H9 (cell line): ENCODE measurements at regions not wholly inside any gene's neighbourhood (a gene's known extent, or its start where the extent isn't known, plus 50 kb on each side); places are given as distances from the start of the nearest gene placed in this dataset.

ENCODE experiments used
- DNase-seq: peaks from one replicate; pipeline ENCODE4 v3.0.0-alpha.2; 2017
- H2AFZ ChIP-seq: one replicate; pipeline ENCODE4 v1.6.1; 2013; ENCODE audit warnings: mild to moderate bottlenecking, low read length, control low read depth, moderate library complexity
- H2AK5ac ChIP-seq: 2 replicates; pipeline ENCODE4 v1.6.1; 2013; ENCODE audit warnings: low read length, control low read depth, mixed read lengths; ENCODE audit not compliant: insufficient read length
- H2BK120ac ChIP-seq: one replicate; pipeline ENCODE4 v1.6.1; 2013; ENCODE audit warnings: low read depth, mild to moderate bottlenecking, low read length, control low read depth, inconsistent platforms; ENCODE audit not compliant: poor library complexity, severe bottlenecking
- H2BK12ac ChIP-seq: 2 replicates; pipeline ENCODE4 v1.6.1; 2013; ENCODE audit warnings: low read length, control low read depth, mixed read lengths, low read depth; ENCODE audit not compliant: insufficient read length
- H2BK15ac ChIP-seq: 2 replicates; pipeline ENCODE4 v1.6.1; 2013; ENCODE audit warnings: low read depth, low read length, control low read depth
- H2BK20ac ChIP-seq: one replicate; pipeline ENCODE4 v1.6.1; 2013; ENCODE audit warnings: low read depth, mild to moderate bottlenecking, low read length, control low read depth, inconsistent platforms; ENCODE audit not compliant: poor library complexity, severe bottlenecking
- H2BK5ac ChIP-seq: 2 replicates; pipeline ENCODE4 v1.6.1; 2013; ENCODE audit warnings: low read length, control low read depth, mixed read lengths; ENCODE audit not compliant: insufficient read length
- H3K14ac ChIP-seq: 2 replicates; pipeline ENCODE4 v1.6.1; 2013; ENCODE audit warnings: low read length, control low read depth; ENCODE audit not compliant: insufficient read depth
- H3K18ac ChIP-seq: 2 replicates; pipeline ENCODE4 v1.6.1; 2013; ENCODE audit warnings: low read depth, mild to moderate bottlenecking, mixed read lengths, low read length, control low read depth; ENCODE audit not compliant: insufficient read length
- H3K23ac ChIP-seq: 2 replicates; pipeline ENCODE4 v1.6.1; 2013; ENCODE audit warnings: low read length, control low read depth, mixed read lengths, low read depth; ENCODE audit not compliant: insufficient read length
- H3K23me2 ChIP-seq: 2 replicates; pipeline ENCODE4 v1.6.1; 2013; ENCODE audit warnings: low read depth, mild to moderate bottlenecking, mixed read lengths, low read length, control low read depth; ENCODE audit not compliant: insufficient read length, poor library complexity, severe bottlenecking
- H3K27ac ChIP-seq: 2 replicates; pipeline ENCODE4 v1.5.1; 2013; ENCODE audit warnings: low read length, control low read depth, mixed read lengths, low read depth; ENCODE audit not compliant: insufficient read length
- H3K27me3 ChIP-seq: 2 replicates; pipeline ENCODE4 v1.6.1; 2013; ENCODE audit warnings: low read length, control low read depth, inconsistent platforms; ENCODE audit not compliant: insufficient read depth
- H3K4ac ChIP-seq: 2 replicates; pipeline ENCODE4 v1.6.1; 2013; ENCODE audit warnings: low read depth, mild to moderate bottlenecking, control low read depth, inconsistent platforms, low read length, moderate library complexity
- H3K4me1 ChIP-seq: 2 replicates; pipeline ENCODE4 v1.6.1; 2013; ENCODE audit warnings: low read length, control low read depth, inconsistent platforms; ENCODE audit not compliant: insufficient read depth
- H3K4me2 ChIP-seq: 2 replicates; pipeline ENCODE4 v1.6.1; 2013; ENCODE audit warnings: low read length, control low read depth, mixed read lengths; ENCODE audit not compliant: insufficient read length, insufficient read depth
- H3K56ac ChIP-seq: 2 replicates; pipeline ENCODE4 v1.6.1; 2013; ENCODE audit warnings: low read depth, mild to moderate bottlenecking, mixed read lengths, low read length, control low read depth; ENCODE audit not compliant: insufficient read length
- H3K79me1 ChIP-seq: 2 replicates; pipeline ENCODE4 v1.6.1; 2013; ENCODE audit warnings: low read depth, mild to moderate bottlenecking, moderate library complexity, low read length, control low read depth, inconsistent platforms; ENCODE audit not compliant: insufficient read depth, poor library complexity, severe bottlenecking
- H3K79me2 ChIP-seq: 2 replicates; pipeline ENCODE4 v1.6.1; 2013; ENCODE audit warnings: low read length, control low read depth, inconsistent platforms; ENCODE audit not compliant: insufficient read depth
- H3K9ac ChIP-seq: 2 replicates; pipeline ENCODE4 v1.6.1; 2013; ENCODE audit warnings: low read length, control low read depth, mixed read lengths; ENCODE audit not compliant: insufficient read length; ENCODE audit errors: extremely low read depth
- H3K9me3 ChIP-seq: one replicate; pipeline ENCODE4 v1.6.1; 2013; ENCODE audit warnings: low read depth, low read length, inconsistent platforms; ENCODE audit not compliant: control insufficient read depth
- H3T11ph ChIP-seq: one replicate; pipeline ENCODE4 v1.6.1; 2013; ENCODE audit warnings: mild to moderate bottlenecking, low read length, control low read depth, inconsistent platforms
- H4K20me1 ChIP-seq: one replicate; pipeline ENCODE4 v1.6.1; 2013; ENCODE audit not compliant: control insufficient read depth, insufficient read length, insufficient read depth
- H4K5ac ChIP-seq: 2 replicates; pipeline ENCODE4 v1.6.1; 2013; ENCODE audit warnings: low read depth, mild to moderate bottlenecking, mixed read lengths, low read length, control low read depth; ENCODE audit not compliant: insufficient read length
- H4K8ac ChIP-seq: replicated peaks from 2 replicates; pipeline ENCODE4 v1.6.1; 2013; ENCODE audit warnings: low read length, control low read depth, mixed read lengths, low read depth; ENCODE audit not compliant: insufficient read length
- H4K91ac ChIP-seq: 2 replicates; pipeline ENCODE4 v1.6.1; 2013; ENCODE audit warnings: low read depth, mild to moderate bottlenecking, moderate library complexity, mixed read lengths, low read length, control low read depth; ENCODE audit not compliant: insufficient read length
- H3K27ac Mint-ChIP-seq, 3 experiments: 2 replicates in 2 of 3; 3 replicates in 1 of 3; pipeline ENCODE4 v1.8.0; 2020 to 2021; ENCODE audit warnings: mixed read lengths in 3 of 3, mild to moderate bottlenecking in 1 of 3, moderate library complexity in 1 of 3
- H3K27me3 Mint-ChIP-seq: 2 replicates; pipeline ENCODE4 v1.8.0; 2021; ENCODE audit warnings: low read depth, mild to moderate bottlenecking, moderate library complexity, mixed read lengths
- H3K36me3 Mint-ChIP-seq, 3 experiments: 2 replicates in 2 of 3; 3 replicates in 1 of 3; pipeline ENCODE4 v1.8.0; 2020 to 2021; ENCODE audit warnings: low read depth in 3 of 3, mixed read lengths in 3 of 3; ENCODE audit not compliant: insufficient read depth in 1 of 3
- H3K4me1 Mint-ChIP-seq, 2 experiments: 2 replicates each; pipeline ENCODE4 v1.8.0; 2020; ENCODE audit warnings: mixed read lengths in 2 of 2
- H3K4me3 Mint-ChIP-seq, 2 experiments: 2 replicates in 1 of 2; 3 replicates in 1 of 2; pipeline ENCODE4 v1.8.0; 2020 to 2021; ENCODE audit warnings: mild to moderate bottlenecking in 2 of 2, mixed read lengths in 2 of 2, moderate library complexity in 1 of 2
- H3K9me3 Mint-ChIP-seq, 2 experiments: 2 replicates in 1 of 2; 3 replicates in 1 of 2; pipeline ENCODE4 v1.8.0; 2020; ENCODE audit warnings: mild to moderate bottlenecking in 2 of 2, mixed read lengths in 2 of 2, moderate library complexity in 1 of 2
- CTCF ChIP-seq: fragments of 200-600 bp; sonication (generic); conservative IDR thresholded peaks from 3 replicates; pipeline ENCODE4 v1.8.0; 2021; ENCODE audit warnings: antibody characterized with exemption, mild to moderate bottlenecking
- WGBS: extraction: QIAGEN DNeasy Blood & Tissue Kit; methylation state at CpG from one replicate; pipeline ENCODE4 v1.1.7; 2013; ENCODE audit warnings: missing lambda C conversion rate, low lambda C conversion rate, mixed read lengths; ENCODE audit not compliant: insufficient read length; ENCODE audit errors: extremely low coverage; 5-methylcytosine and 5-hydroxymethylcytosine counted together

GRCh38 chr2:82301506-82301905 is 1997.0 kb upstream of the LRRTM1 start:
- no CpG with 5 or more reads among the region's 5 CpGs for WGBS
- Mint-ChIP-seq H3K9me3 (peaks cover 6 to 9% of the 10 kb centered on the region in 2 experiments; a peak in 4 of 5 replicates), H3K27ac (no peak overlapping the region), H3K27me3 (no peaks in the 10 kb centered on the region), H3K36me3 (peaks cover 0 to 5% (median 4%) of the 10 kb centered on the region in 3 experiments; a peak in 3 of 7 replicates), H3K4me3 (no peak overlapping the region), H3K4me1 (no peaks in the 10 kb centered on the region)
- Histone ChIP-seq H3K4ac (no peak overlapping the region), H2BK120ac (no peak overlapping the region), H3K18ac (no peak overlapping the region), H3K4me2 (no peak overlapping the region), H2BK15ac (no peak overlapping the region), H4K20me1 (no peaks in the 10 kb centered on the region), H3K27ac (no peak overlapping the region), H3K23me2 (no peaks in the 10 kb centered on the region), H3K23ac (no peak overlapping the region), H3K79me1 (no peaks in the 10 kb centered on the region), H4K91ac (no peak overlapping the region), H3K27me3 (no peaks in the 10 kb centered on the region), H4K8ac (no peak overlapping the region), H3K4me1 (no peaks in the 10 kb centered on the region), H2BK20ac (no peak overlapping the region), H2AFZ (no peak overlapping the region), H4K5ac (no peak overlapping the region), H3K9ac (no peak overlapping the region), H3K9me3 (no peaks in the 10 kb centered on the region), H2BK5ac (no peak overlapping the region), H3K56ac (no peak overlapping the region), H3K79me2 (no peaks in the 10 kb centered on the region), H2BK12ac (no peak overlapping the region), H3T11ph (no peak overlapping the region), H3K14ac (no peak overlapping the region), H2AK5ac (no peak overlapping the region)
- TF ChIP-seq CTCF = no peak
- DNase-seq = no peak
